K562 (cell line): ENCODE measurements at regions not wholly inside any gene's neighbourhood (a gene's known extent, or its start where the extent isn't known, plus 50 kb on each side); places are given as distances from the start of the nearest gene placed in this dataset.

Experiments used
- ATAC-seq: fragments of 200-7000 bp; cut with Tn5 transposase; 3 replicates; pipeline ENCODE4 v1.9.1; 2020; ENCODE audit warnings: moderate library complexity
- BruUV-seq: library from RNA; stranded (reverse); fragments of 400-500 nt; replicated peaks from 2 replicates; lab custom pipeline; 2021; lab: Mats Ljungman, UMichigan
- CTCF ChIA-PET: fragments of 300-600 bp; formaldehyde crosslinking; extraction: SDS; loops from one replicate; lab custom pipeline; 2021; ENCODE audit warnings: low intra/inter-chr PET ratio; lab: Yijun Ruan, JAX
- POLR2A ChIA-PET: fragments of 300-600, 350-650 bp; sonication (Branson Sonifier 250); formaldehyde crosslinking; extraction: SDS; loops from one replicate; lab custom pipeline; 2021; ENCODE audit warnings: antibody characterized with exemption, inconsistent platforms; lab: Yijun Ruan, JAX
- DNase-seq, 4 experiments: peaks; one replicate each; pipeline versions ENCODE4 v3.0.0 to v3.0.0-alpha.2; 2011 to 2018; ENCODE audit warnings: low spot score in 3 of 4, mixed read lengths in 3 of 4; ENCODE audit errors: extremely low read depth in 1 of 4
- FAIRE-seq: peaks from 2 replicates; lab custom pipeline; 2011; peaks lifted over from hg19 to GRCh38; lab: Jason Lieb, UNC
- H2AFZ ChIP-seq: 2 replicates; pipeline ENCODE4 v1.6.0; 2011; ENCODE audit warnings: low read depth, low read length, control low read depth, inconsistent platforms
- H3K27ac ChIP-seq: fragments of 200-600 bp; 3 replicates; pipeline ENCODE4 v1.8.0; 2011; ENCODE audit warnings: low read depth, mild to moderate bottlenecking, control low read depth, inconsistent platforms, low read length, moderate library complexity, mixed read lengths; ENCODE audit errors: extremely low read depth
- H3K27me3 ChIP-seq, 2 experiments: fragments of 300-600 bp in 1 of 2; 2 replicates in 1 of 2; 3 replicates in 1 of 2; pipeline versions ENCODE4 v1.6.0 to v1.8.0; 2011; ENCODE audit warnings: inconsistent platforms in 2 of 2, low read length in 2 of 2, mild to moderate bottlenecking in 1 of 2, mixed read lengths in 1 of 2, moderate library complexity in 1 of 2; ENCODE audit not compliant: control insufficient read depth in 2 of 2, insufficient read depth in 2 of 2
- H3K36me3 ChIP-seq: fragments of 300-600 bp; 3 replicates; pipeline ENCODE4 v1.8.0; 2011; ENCODE audit warnings: mild to moderate bottlenecking, low read length, inconsistent platforms; ENCODE audit not compliant: control insufficient read depth, insufficient read depth
- H3K4me1 ChIP-seq, 2 experiments: fragments of 200-600 bp in 1 of 2; replicated peaks in 1 of 2; 2 replicates in 1 of 2; 3 replicates in 1 of 2; pipeline versions ENCODE4 v1.5.1 to v1.8.0; 2011; ENCODE audit warnings: inconsistent platforms in 2 of 2, low read length in 2 of 2, mild to moderate bottlenecking in 1 of 2, mixed read lengths in 1 of 2, moderate library complexity in 1 of 2; ENCODE audit not compliant: control insufficient read depth in 2 of 2, insufficient read depth in 2 of 2
- H3K4me2 ChIP-seq: 2 replicates; pipeline ENCODE4 v1.6.1; 2011; ENCODE audit warnings: low read length, control low read depth, inconsistent platforms, mixed read lengths; ENCODE audit not compliant: insufficient read depth
- H3K4me3 ChIP-seq: fragments of 200-600 bp; sonication (generic), shearing (Covaris generic); 2 replicates; pipeline ENCODE4 v1.5.1; 2016; ENCODE audit warnings: control low read depth, inconsistent platforms
- H3K79me2 ChIP-seq: fragments of 200-600 bp; 3 replicates; pipeline ENCODE4 v1.8.0; 2011; ENCODE audit warnings: low read length, inconsistent platforms; ENCODE audit not compliant: control insufficient read depth, insufficient read depth
- H3K9ac ChIP-seq, 2 experiments: 2 replicates each; pipeline versions ENCODE4 v1.6.0 to v1.6.1; 2011; ENCODE audit warnings: low read depth in 2 of 2, low read length in 2 of 2, control low read depth in 1 of 2, inconsistent platforms in 1 of 2, mild to moderate bottlenecking in 1 of 2, mixed read lengths in 1 of 2; ENCODE audit not compliant: insufficient read depth in 1 of 2
- H3K9me1 ChIP-seq: one replicate; pipeline ENCODE4 v1.6.0; 2011; ENCODE audit warnings: inconsistent platforms, mild to moderate bottlenecking, low read length, moderate library complexity; ENCODE audit not compliant: control insufficient read depth, insufficient read depth
- H3K9me3 ChIP-seq: replicated peaks from 2 replicates; pipeline ENCODE4 v1.5.1; 2011; ENCODE audit warnings: low read depth, low read length, inconsistent platforms; ENCODE audit not compliant: control insufficient read depth, insufficient read depth
- H4K20me1 ChIP-seq: replicated peaks from 2 replicates; pipeline ENCODE4 v1.6.1; 2011; ENCODE audit warnings: low read length, inconsistent platforms, mixed read lengths; ENCODE audit not compliant: control insufficient read depth, insufficient read depth
- C11orf30 ChIP-seq: fragments of 450-650 bp; IDR thresholded peaks from 2 replicates; pipeline ENCODE4 v1.6.1; 2016; ENCODE audit warnings: low read depth, mild to moderate bottlenecking
- CXXC5 ChIP-seq: fragments of 250-450 bp; sonication (Bioruptor Pico); IDR thresholded peaks from 2 replicates; pipeline ENCODE4 v1.8.0; 2022; ENCODE audit warnings: inconsistent platforms, mild to moderate bottlenecking, moderate library complexity
- EZH2 ChIP-seq: IDR thresholded peaks from 2 replicates; pipeline ENCODE4 v1.6.1; 2012; ENCODE audit warnings: low read depth, mild to moderate bottlenecking, inconsistent platforms, low read length, borderline replicate concordance
- GTF2F1 ChIP-seq: IDR thresholded peaks from 2 replicates; pipeline ENCODE4 v1.6.1; 2011; ENCODE audit warnings: low read depth, low read length, improper control_type of control experiment
- JUN ChIP-seq, 2 experiments: sonication (generic) in 1 of 2; formaldehyde crosslinking in 1 of 2; IDR thresholded peaks; 2 replicates each; pipeline versions ENCODE4 v1.6.1 to v1.8.0; 2012 to 2022; ENCODE audit warnings: borderline replicate concordance in 2 of 2, mild to moderate bottlenecking in 2 of 2, improper control_type of control experiment in 1 of 2, low read depth in 1 of 2, low read length in 1 of 2, missing genetic modification reagents in 1 of 2
- POLR2AphosphoS5 ChIP-seq: IDR thresholded peaks from 2 replicates; pipeline ENCODE4 v1.6.1; 2011; ENCODE audit warnings: mild to moderate bottlenecking, low read depth, low read length, moderate library complexity; ENCODE audit not compliant: control insufficient read depth, insufficient read depth
- POLR2G ChIP-seq: fragments of 200-400 bp; formaldehyde crosslinking; IDR thresholded peaks from 2 replicates; pipeline ENCODE4 v1.6.1; 2017; ENCODE audit warnings: low read depth, mild to moderate bottlenecking, antibody characterized with exemption, low read length, moderate library complexity
- PREB ChIP-seq: sonication (generic); formaldehyde crosslinking; IDR thresholded peaks from 2 replicates; pipeline ENCODE4 v1.8.1; 2023; ENCODE audit warnings: mild to moderate bottlenecking, missing genetic modification reagents
- RBM17 ChIP-seq: fragments of 200-400 bp; formaldehyde crosslinking; IDR thresholded peaks from 2 replicates; pipeline ENCODE4 v1.6.1; 2017; ENCODE audit warnings: low read depth, mild to moderate bottlenecking, low read length, borderline replicate concordance
- XRCC4 ChIP-seq: IDR thresholded peaks from one replicate; pipeline ENCODE4 v1.6.1; 2011; ENCODE audit not compliant: insufficient read depth, insufficient read length; ENCODE audit errors: extremely low read depth
- ZNF408 ChIP-seq: fragments of 250-450 bp; sonication (Bioruptor Pico); IDR thresholded peaks from 2 replicates; pipeline ENCODE4 v1.4.0; 2020; ENCODE audit warnings: low read depth, mild to moderate bottlenecking, moderate library complexity
- WGBS: fragments of 100-300 bp; shearing (Covaris generic); methylation state at CpG from one replicate; pipeline ENCODE4 v1.1.6; 2016; ENCODE audit warnings: low coverage, mixed read lengths; ENCODE audit not compliant: insufficient coverage; ENCODE audit errors: missing lambda C conversion rate; 5-methylcytosine and 5-hydroxymethylcytosine counted together
- in situ Hi-C: fragments of 300-500 bp; cut with MboI; formaldehyde crosslinking; loops from 4 replicates; pipeline ENCODE4 v1.15.0; 2018; ENCODE audit warnings: inconsistent platforms, mixed read lengths
- intact Hi-C: fragments of 100-400 bp; cut with micrococcal nuclease; formaldehyde crosslinking; loops from 2 replicates; pipeline ENCODE4 v1.14.2; 2022

- peak overlapping the region; percentile 65; the same call in 2 of the 3 replicates for H3K27ac ChIP-seq
- no peaks in the 10 kb centered on the region for H3K9me3 ChIP-seq
- no peaks in the 10 kb centered on the region for H3K36me3 ChIP-seq
- DNase-seq (no peak), ATAC-seq (no peak), FAIRE-seq (no peak)
- peaks cover 0 to 11% of the 10 kb centered on the region in 2 experiments; a peak in 1 of 5 replicates for H3K4me1 ChIP-seq
- no peak for TF ChIP-seq POLR2G
- TF ChIP-seq PREB: no peak
- no peak for TF ChIP-seq GTF2F1
- TF ChIP-seq RBM17: no peak
- TF ChIP-seq POLR2AphosphoS5: no peak
- no peak for TF ChIP-seq EZH2
- no peak for TF ChIP-seq XRCC4
- TF ChIP-seq JUN (IDR thresholded peaks at IDR 0.05; ENCODE audit: borderline replicate concordance, low read depth, low read length): no peak
- no peak for TF ChIP-seq JUN (CRISPR knock-in tag; IDR thresholded peaks at IDR 0.05; ENCODE audit: borderline replicate concordance)
- no peak for TF ChIP-seq ZNF408 (CRISPR knock-in tag)
- no peak for TF ChIP-seq C11orf30
- no peak for TF ChIP-seq CXXC5 (CRISPR knock-in tag)
- H3K4me3 ChIP-seq: no peak overlapping the region
- intact Hi-C loops (no loop called here), in situ Hi-C loops (no loop called here)
- H3K9ac ChIP-seq: peak overlapping the region in 1 of 2 experiments; percentile 5; a peak in 1 of 4 replicates
- 0% methylated on average over 1 of the region's 1 CpG for WGBS
- no peaks in the 10 kb centered on the region for H3K27me3 ChIP-seq
- no peak overlapping the region for H3K4me2 ChIP-seq
- no TSS peak for BruUV-seq
- H3K79me2 ChIP-seq: peaks cover 10% of the 10 kb centered on the region; the same call in 2 of the 3 replicates
- H4K20me1 ChIP-seq: no peaks in the 10 kb centered on the region
- CTCF ChIA-PET: no interaction called here
- POLR2A ChIA-PET: no interaction called here
- H2AFZ ChIP-seq: no peak overlapping the region
- H3K9me1 ChIP-seq: no peaks in the 10 kb centered on the region
These were observed 274.9 kb upstream of the UBE2E3 start for GRCh38 chr2:180705551-180705950.
